Heart left ventricle (tissue), 16 donors: ENCODE measurements at regions not wholly inside any gene's neighbourhood (a gene's known extent, or its start where the extent isn't known, plus 50 kb on each side); places are given as distances from the start of the nearest gene placed in this dataset.

Experiments
- ATAC-seq, 4 donors: fragments of 200-7000 bp; cut with Tn5 transposase; one replicate each; pipeline ENCODE4 v1.9.1; 2020 to 2022; ENCODE audit warnings: moderate library complexity in 4 of 4, mild to moderate bottlenecking in 3 of 4, moderate number of reproducible peaks in 1 of 4
- DNase-seq, 5 donors: peaks; one replicate each; pipeline ENCODE4 v3.0.0-alpha.2; 2020
- H3K27ac ChIP-seq, 12 donors: fragments of 200-600 bp; sonication (generic) in 4 of 12; one replicate each; pipeline versions ENCODE4 v1.5.0 to v1.8.0; 2016 to 2022; ENCODE audit warnings: mild to moderate bottlenecking in 2 of 12
- H3K27me3 ChIP-seq, 9 donors: fragments of 200-600 bp; sonication (generic) in 2 of 9; one replicate each; pipeline versions ENCODE4 v1.5.1 to v1.8.0; 2016 to 2022; ENCODE audit warnings: mild to moderate bottlenecking in 3 of 9
- H3K36me3 ChIP-seq, 9 donors: fragments of 200-600 bp; sonication (generic) in 2 of 9; one replicate each; pipeline versions ENCODE4 v1.5.0 to v1.8.0; 2018 to 2022; ENCODE audit warnings: mild to moderate bottlenecking in 2 of 9
- H3K4me1 ChIP-seq, 12 donors: fragments of 200-600 bp; sonication (generic) in 4 of 12; one replicate each; pipeline versions ENCODE4 v1.5.0 to v1.8.0; 2016 to 2022; ENCODE audit warnings: mild to moderate bottlenecking in 3 of 12
- H3K4me3 ChIP-seq, 12 donors: fragments of 200-600 bp; sonication (generic) in 4 of 12; one replicate each; pipeline versions ENCODE4 v1.5.0 to v1.8.0; 2017 to 2022; ENCODE audit warnings: mild to moderate bottlenecking in 9 of 12, moderate library complexity in 4 of 12
- H3K9me3 ChIP-seq, 12 donors: fragments of 200-600 bp; sonication (generic) in 4 of 12; one replicate each; pipeline versions ENCODE4 v1.5.0 to v1.8.0; 2016 to 2022; ENCODE audit warnings: mild to moderate bottlenecking in 1 of 12
- POLR2A ChIP-seq, 2 donors: fragments of 450-650 bp; IDR thresholded peaks; one replicate each; pipeline ENCODE4 v1.6.1; 2017; ENCODE audit warnings: antibody characterized with exemption in 2 of 2, mild to moderate bottlenecking in 2 of 2, moderate library complexity in 2 of 2
- WGBS, 4 donors: extraction: QIAGEN DNeasy Blood & Tissue Kit in 2 of 4; methylation state at CpG; one replicate each; pipeline versions ENCODE4 v1.1.5 to v1.1.7; 2013 to 2018; 5-methylcytosine and 5-hydroxymethylcytosine counted together
- intact Hi-C, 10 donors: fragments of 100-400 bp; cut with DNase I; formaldehyde crosslinking; loops; one replicate each; pipeline versions ENCODE4 v1.11.1 to v1.14.2; 2022
- TF ChIP-seq, protein P1 (sequence below), 12 donors: fragments of 200-600 bp; sonication (generic) in 4 of 12; IDR thresholded peaks; one replicate each; pipeline versions ENCODE4 v1.5.0 to v1.8.0; 2018 to 2022; ENCODE audit warnings: antibody characterized with exemption in 12 of 12, mild to moderate bottlenecking in 5 of 12
- donor health status: ischemic (EF 13 %, LVEDD 7.1; RV severe dilation, severe dysfunction).
- donor health status: healthy with polysubstance abuse.
- donor health status: DM: no; HTN: yes; CAD: no.
- donor health status: DM: no; HTN: no; CAD: no.
- donor health status: ischemic (EF 25% LVEDD 6.9; RV normal size, moderate dysfunction).
- donor health status: ischemic (EF 25% LVEDD 5.7; RV mildly dilated, moderate dysfunction).
- donor health status: healthy.
- donor health status: DM: yes; HTN: yes; CAD: no.
- donor health status: ischemic (EF 35%, LVEDD 5.7; RV mildly dilated, moderate dysfunction).
- donor health status: nonischemic (EF 11% LVEDD 7.7; RV severe dilation, severe dysfunction).
- donor health status: DM: yes; HTN: yes; CAD: no.
- donor health status: PGD.
- donor health status: ischemic (EF 29% LVEDD 5.4; RV normal size, mild dysfunction).
- donor health status: nonischemic (EF 23%, LVEDD 6.1; RV moderate dilation, normal function).

- ATAC-seq = no peak
- no peaks in the 10 kb centered on the region for H3K36me3 ChIP-seq
- TF ChIP-seq, protein P1, sequence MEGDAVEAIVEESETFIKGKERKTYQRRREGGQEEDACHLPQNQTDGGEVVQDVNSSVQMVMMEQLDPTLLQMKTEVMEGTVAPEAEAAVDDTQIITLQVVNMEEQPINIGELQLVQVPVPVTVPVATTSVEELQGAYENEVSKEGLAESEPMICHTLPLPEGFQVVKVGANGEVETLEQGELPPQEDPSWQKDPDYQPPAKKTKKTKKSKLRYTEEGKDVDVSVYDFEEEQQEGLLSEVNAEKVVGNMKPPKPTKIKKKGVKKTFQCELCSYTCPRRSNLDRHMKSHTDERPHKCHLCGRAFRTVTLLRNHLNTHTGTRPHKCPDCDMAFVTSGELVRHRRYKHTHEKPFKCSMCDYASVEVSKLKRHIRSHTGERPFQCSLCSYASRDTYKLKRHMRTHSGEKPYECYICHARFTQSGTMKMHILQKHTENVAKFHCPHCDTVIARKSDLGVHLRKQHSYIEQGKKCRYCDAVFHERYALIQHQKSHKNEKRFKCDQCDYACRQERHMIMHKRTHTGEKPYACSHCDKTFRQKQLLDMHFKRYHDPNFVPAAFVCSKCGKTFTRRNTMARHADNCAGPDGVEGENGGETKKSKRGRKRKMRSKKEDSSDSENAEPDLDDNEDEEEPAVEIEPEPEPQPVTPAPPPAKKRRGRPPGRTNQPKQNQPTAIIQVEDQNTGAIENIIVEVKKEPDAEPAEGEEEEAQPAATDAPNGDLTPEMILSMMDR (IDR thresholded peaks at IDR 0.05) = no peak
- no peak for TF ChIP-seq POLR2A (IDR thresholded peaks at IDR 0.05)
Observed at GRCh38 chr1:235919127-235919832, 52.6 kb upstream of the LYST start.

DNA sequence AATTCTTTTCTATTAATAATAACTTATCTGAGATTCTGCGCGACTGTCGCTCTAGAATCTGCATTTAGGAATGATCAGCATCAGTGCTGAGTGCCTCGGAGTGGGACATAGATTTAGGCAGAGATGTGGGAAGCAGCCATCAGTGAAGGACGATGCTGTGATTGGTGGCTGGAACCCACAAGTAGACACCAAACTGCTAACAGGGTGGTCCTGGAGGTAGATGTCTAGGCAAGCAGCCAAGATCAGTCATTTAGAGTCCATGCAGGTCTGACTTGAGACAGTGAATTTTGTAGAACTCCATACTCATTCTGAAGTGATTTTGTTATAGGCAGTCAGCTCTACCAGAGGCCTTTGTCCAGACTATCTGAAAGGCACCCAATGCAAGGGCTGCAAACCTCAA, 51.8 kb upstream of the LYST start:
- DNase-seq = no peak

More at GRCh38 chr1:235919127-235919832, 52.6 kb upstream of the LYST start:
- peak overlapping the region in 1 of 12 donors; percentile 42 for H3K27ac ChIP-seq
- H3K27me3 ChIP-seq = no peaks in the 10 kb centered on the region
- H3K4me1 ChIP-seq = peaks cover 0 to 65% (median 11%) of the 10 kb centered on the region in 12 donors
- WGBS, 4 donors = 84 to 91% (median 87%) methylated on average over 12 of the region's 12 CpGs
- H3K4me3 ChIP-seq = no peak overlapping the region
- H3K9me3 ChIP-seq = no peaks in the 10 kb centered on the region
- DNase-seq = no peak
- intact Hi-C loops = loop anchor here in 1 of 10 donors (5.0 kb wide), 1 partner anchor 52 kb away; the partner anchor contains the start of gene LYST

GRCh38 chr1:235918032-235918431, 51.3 kb upstream of the LYST start:
- no peaks in the 10 kb centered on the region for H3K36me3 ChIP-seq
- H3K27ac ChIP-seq = peak overlapping the region in 11 of 12 donors; percentile 0 to 82 (median 50)
- DNase-seq (no peak), ATAC-seq (no peak)
- H3K4me1 ChIP-seq = peaks cover 0 to 53% (median 10%) of the 10 kb centered on the region in 12 donors
- no peak overlapping the region for H3K4me3 ChIP-seq
- H3K27me3 ChIP-seq = no peaks in the 10 kb centered on the region
- WGBS, 4 donors = 83 to 89% (median 85%) methylated on average over 12 to 13 of the region's 13 CpGs
- no peaks in the 10 kb centered on the region for H3K9me3 ChIP-seq
- intact Hi-C loops = loop anchor here in 1 of 10 donors (5.0 kb wide), 1 partner anchor 51 kb away; the partner anchor contains the start of gene LYST
- TF ChIP-seq, protein P1 (IDR thresholded peaks at IDR 0.05) = no peak
- TF ChIP-seq POLR2A (IDR thresholded peaks at IDR 0.05) = no peak

More for the DNA sequence above, 51.8 kb upstream of the LYST start:
- TF ChIP-seq, protein P1 (IDR thresholded peaks at IDR 0.05) = no peak
- no peak for TF ChIP-seq POLR2A (IDR thresholded peaks at IDR 0.05)
- Histone ChIP-seq H3K9me3 (no peaks in the 10 kb centered on the region), H3K4me3 (no peak overlapping the region), H3K36me3 (no peaks in the 10 kb centered on the region), H3K4me1 (peaks cover 0 to 57% (median 11%) of the 10 kb centered on the region in 12 donors), H3K27me3 (no peaks in the 10 kb centered on the region), H3K27ac (peak overlapping the region in 1 of 12 donors; percentile 82)
- WGBS, 4 donors = 56 to 67% (median 65%) methylated on average over 5 of the region's 5 CpGs
- ATAC-seq = no peak
- intact Hi-C loops = loop anchor here in 1 of 10 donors (5.0 kb wide), 1 partner anchor 51 kb away; the partner anchor contains the start of gene LYST

DNA sequence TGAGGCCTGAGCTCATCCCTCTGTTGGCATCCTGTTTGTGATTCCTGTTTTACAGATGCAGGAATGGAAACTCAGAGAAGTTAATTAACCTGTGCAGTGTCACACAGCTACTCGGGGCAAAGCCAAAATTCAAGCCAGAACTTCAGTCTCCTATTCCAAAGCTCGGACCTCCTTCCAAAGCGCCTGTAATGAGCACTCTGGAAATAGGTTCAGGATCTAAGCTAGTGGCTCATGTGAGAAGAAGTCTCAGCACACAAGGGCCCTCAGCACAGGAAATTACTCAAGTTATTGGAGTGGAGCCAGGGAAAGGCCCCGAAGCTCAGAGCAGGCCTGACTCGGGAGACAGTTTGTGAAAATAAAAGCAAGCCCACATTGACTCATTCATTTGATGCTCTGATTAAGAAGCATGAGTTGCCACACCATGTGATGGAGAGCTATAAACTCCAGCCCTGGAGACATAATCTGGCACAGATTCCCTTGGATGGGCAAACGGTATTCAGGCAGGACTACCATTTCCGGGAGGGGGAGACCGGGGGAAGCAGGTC, 50.6 kb upstream of the LYST start:
- H3K9me3 ChIP-seq = no peaks in the 10 kb centered on the region
- peak in 4 of 5 donors; percentile 62 to 75 (median 74) for DNase-seq
- no peaks in the 10 kb centered on the region for H3K36me3 ChIP-seq
- ATAC-seq = peak; percentile 80 to 97 (median 96)
- 23 to 33% (median 29%) methylated on average over 7 to 8 of the region's 8 CpGs for WGBS, 4 donors
- TF ChIP-seq, protein P1 (IDR thresholded peaks at IDR 0.05) = no peak
- no peak for TF ChIP-seq POLR2A (IDR thresholded peaks at IDR 0.05)
- peak overlapping the region; percentile 2 to 82 (median 50) for H3K27ac ChIP-seq
- no peaks in the 10 kb centered on the region for H3K27me3 ChIP-seq
- H3K4me1 ChIP-seq = peaks cover 0 to 53% (median 10%) of the 10 kb centered on the region in 12 donors
- intact Hi-C loops = loop anchor here in 1 of 10 donors (5.0 kb wide), 1 partner anchor 50 kb away; the partner anchor contains the start of gene LYST
- no peak overlapping the region for H3K4me3 ChIP-seq
